PC-9 (cell line): ENCODE measurements at regions not wholly inside any gene's neighbourhood (a gene's known extent, or its start where the extent isn't known, plus 50 kb on each side); places are given as distances from the start of the nearest gene placed in this dataset.

Experiments
- EZH2 ChIP-seq: fragments of 200-600 bp; sonication (generic); IDR thresholded peaks from 2 replicates; pipeline ENCODE4 v1.8.0; 2017; ENCODE audit warnings: antibody characterized with exemption, low read depth
- TF ChIP-seq, protein P1 (sequence below): fragments of 200-600 bp; sonication (generic); conservative IDR thresholded peaks from 2 replicates; pipeline ENCODE4 v1.6.1; 2017; ENCODE audit warnings: mixed run types, antibody characterized with exemption, mild to moderate bottlenecking, moderate library complexity

DNA sequence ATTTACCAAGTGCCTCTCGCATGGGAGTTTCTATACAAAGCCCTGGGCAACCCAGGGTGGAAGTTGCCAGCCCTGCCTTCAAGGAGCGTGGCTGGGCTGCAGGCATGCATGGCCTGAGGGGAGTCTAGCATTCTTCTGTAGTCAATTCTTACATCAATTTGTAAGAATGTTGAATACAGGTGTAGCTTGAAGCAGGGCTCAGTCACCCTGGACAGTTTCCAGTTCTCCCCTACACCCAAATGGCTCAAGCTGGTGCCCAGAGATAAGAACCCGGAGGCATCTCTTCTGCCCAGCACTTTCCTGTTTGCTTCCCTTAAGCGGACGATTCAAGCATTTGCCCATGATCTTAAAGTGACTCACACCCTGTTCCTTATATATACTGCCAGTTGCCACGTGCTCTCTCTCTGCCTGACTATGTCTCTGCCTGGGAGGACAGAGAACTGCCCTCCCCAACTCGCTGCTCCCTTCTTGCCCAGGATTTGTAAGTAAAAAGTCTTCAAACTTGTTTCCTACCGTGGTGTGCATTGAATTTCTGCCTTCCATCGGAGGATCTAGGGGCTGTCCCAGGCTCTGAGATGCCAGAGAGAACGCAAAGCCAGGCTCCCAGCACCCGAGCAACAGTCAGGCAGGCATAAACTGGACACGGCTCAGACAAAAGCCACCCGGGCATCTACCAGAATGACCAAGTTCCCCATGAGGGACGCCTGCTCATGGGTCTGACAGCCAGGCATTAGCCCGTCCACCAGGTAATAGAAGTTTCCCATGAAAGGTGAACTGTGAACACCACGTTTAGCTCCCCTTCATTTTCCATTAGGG, 50.9 kb upstream of the AJAP1 start:
- TF ChIP-seq, protein P1, sequence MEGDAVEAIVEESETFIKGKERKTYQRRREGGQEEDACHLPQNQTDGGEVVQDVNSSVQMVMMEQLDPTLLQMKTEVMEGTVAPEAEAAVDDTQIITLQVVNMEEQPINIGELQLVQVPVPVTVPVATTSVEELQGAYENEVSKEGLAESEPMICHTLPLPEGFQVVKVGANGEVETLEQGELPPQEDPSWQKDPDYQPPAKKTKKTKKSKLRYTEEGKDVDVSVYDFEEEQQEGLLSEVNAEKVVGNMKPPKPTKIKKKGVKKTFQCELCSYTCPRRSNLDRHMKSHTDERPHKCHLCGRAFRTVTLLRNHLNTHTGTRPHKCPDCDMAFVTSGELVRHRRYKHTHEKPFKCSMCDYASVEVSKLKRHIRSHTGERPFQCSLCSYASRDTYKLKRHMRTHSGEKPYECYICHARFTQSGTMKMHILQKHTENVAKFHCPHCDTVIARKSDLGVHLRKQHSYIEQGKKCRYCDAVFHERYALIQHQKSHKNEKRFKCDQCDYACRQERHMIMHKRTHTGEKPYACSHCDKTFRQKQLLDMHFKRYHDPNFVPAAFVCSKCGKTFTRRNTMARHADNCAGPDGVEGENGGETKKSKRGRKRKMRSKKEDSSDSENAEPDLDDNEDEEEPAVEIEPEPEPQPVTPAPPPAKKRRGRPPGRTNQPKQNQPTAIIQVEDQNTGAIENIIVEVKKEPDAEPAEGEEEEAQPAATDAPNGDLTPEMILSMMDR: no peak
- no peak for TF ChIP-seq EZH2
